Breast epithelium (tissue), 3 donors: ENCODE measurements at regions not wholly inside any gene's neighbourhood (a gene's known extent, or its start where the extent isn't known, plus 50 kb on each side); places are given as distances from the start of the nearest gene placed in this dataset.

ENCODE experiments used
- CTCF ChIP-seq, 3 donors: fragments of 450-650 bp; IDR thresholded peaks; one replicate each; pipeline ENCODE4 v1.5.1; 2016 to 2017; ENCODE audit warnings: antibody characterized with exemption in 3 of 3, mild to moderate bottlenecking in 3 of 3, moderate library complexity in 3 of 3
- POLR2A ChIP-seq: fragments of 450-650 bp; IDR thresholded peaks from one replicate; pipeline ENCODE4 v1.6.1; 2016; ENCODE audit warnings: antibody characterized with exemption, mild to moderate bottlenecking, moderate library complexity
- POLR2AphosphoS5 ChIP-seq, 3 donors: sonication (generic); formaldehyde crosslinking; IDR thresholded peaks; one replicate each; pipeline ENCODE4 v1.6.1; 2017; ENCODE audit warnings: antibody characterized with exemption in 3 of 3

GRCh38 chr2:66324909-66325528 lies 109.9 kb upstream of the MEIS1 start:
- TF ChIP-seq CTCF (IDR thresholded peaks at IDR 0.05) (no peak), POLR2A (no peak), POLR2AphosphoS5 (IDR thresholded peaks at IDR 0.05) (no peak)
